ENCODE measurements at regions not wholly inside any gene's neighbourhood (a gene's known extent, or its start where the extent isn't known, plus 50 kb on each side); places are given as distances from the start of the nearest gene placed in this dataset.
"Not testable (repeated sequence)": the region's sequence is repeated elsewhere in the genome, so short reads cannot be mapped to it uniquely, and the experiment has no call there.

GRCh38 chr4:27123123-27123768 is 262.6 kb downstream of the STIM2 start:
- DNase-seq = no peak

DNA sequence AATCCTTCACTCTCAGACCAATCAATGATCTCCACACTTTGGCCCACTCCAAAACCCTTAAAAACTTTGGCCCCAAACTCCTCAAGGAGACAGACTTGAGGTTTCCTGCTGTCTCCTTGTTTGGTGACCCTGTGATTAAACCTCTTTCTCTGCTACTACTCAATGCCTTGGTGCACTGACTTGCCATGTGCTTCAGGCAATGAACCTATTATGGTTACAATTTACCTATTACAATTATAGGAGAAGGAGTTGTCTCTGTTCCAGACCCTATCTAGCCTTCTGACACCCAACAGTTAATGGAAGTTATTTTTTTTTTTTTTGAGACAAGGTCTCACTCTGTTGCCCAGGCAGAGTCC is 263.1 kb downstream of the STIM2 start:
- DNase-seq = no peak

DNA sequence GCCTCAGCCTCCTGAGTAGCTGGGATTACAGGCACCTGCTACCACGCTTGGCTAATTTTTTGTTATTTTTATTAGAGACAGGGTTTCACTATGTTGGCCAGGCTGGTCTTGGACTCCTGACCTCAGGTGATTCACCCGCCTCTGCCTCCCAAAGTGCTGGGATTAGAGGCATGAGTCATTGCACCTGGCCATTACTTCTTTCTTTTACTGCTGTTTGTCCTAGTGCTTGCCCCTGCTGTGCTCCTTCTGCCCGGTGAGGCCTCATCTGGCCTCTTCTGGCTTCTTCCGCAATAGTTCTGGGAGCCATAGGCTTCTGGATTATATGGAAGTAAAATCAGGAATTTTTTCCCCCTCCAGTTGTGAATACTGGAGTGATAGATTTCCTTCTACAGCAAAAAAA is 266.3 kb downstream of the STIM2 start:
- not testable (repeated sequence) for DNase-seq

DNA sequence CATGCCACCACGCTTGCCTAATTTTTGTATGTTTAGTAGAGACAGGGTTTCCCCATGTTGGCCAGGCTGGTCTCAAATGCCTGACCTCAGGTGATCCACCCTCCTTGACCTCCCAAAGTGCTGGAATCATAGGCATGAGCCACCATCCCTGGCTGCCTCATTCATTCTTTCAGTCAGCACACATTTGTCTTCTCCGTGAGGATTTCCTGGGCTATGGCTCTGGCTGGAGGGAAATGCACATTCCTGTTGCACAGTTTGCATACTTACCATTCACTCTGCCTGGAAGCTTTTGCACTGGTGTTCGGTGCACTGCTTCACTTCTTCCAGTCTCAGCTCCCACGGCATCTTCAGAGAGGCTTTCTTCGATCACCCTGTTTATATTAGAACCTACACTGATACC is 267.8 kb downstream of the STIM2 start:
- DNase-seq = no peak

DNA sequence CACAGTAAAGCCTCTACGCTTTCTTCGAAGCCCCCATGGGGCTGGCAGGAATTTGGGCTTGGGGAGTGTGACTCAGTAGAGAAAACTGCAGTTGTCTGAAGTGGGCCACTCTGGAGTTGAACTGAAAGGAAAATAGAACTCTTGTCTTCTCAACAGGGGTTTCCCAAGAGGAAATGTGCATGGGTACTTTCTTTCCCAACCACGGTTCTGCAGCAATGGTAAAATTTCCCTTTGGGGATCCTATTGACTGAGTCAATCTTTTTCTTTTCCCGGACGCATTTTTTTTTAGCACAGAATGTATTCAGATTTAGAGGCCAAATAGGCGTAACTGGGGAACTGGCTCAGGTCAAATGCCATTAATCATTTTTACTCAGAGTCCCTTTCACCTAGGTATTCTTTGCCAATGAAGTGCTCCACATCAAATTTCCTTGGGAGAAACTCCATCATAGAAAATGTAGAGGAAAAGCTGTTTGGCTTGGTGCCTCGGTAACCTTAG is 269.3 kb downstream of the STIM2 start:
- peak; percentile 53 for DNase-seq

GRCh38 chr4:27132497-27132896 is 271.9 kb downstream of the STIM2 start:
- DNase-seq = no peak

DNA sequence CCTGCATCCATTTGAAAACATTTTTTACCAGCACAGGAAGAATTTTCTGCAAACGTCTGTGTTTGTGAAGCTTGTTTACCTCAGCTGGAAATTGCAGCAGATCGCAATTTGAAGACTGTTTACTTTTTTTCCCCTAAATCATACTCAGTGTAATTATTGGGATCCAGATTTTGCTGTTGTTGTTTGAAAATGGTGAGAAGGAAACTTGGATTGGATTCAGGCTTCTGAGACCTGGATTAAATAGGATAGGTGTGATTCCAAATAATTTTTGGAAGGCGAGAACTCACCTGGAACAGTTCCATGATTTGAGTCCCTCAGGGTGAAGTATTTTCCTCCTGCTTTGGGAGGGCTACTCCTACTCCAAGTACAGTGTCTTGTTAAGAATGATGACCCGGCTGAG is 279.8 kb downstream of the STIM2 start:
- DNase-seq = no peak

- no peak for DNase-seq
Observed at GRCh38 chr4:27141530-27141929, 280.9 kb downstream of the STIM2 start.

GRCh38 chr4:27142841-27143240 is 282.2 kb downstream of the STIM2 start:
- no peak for DNase-seq

DNA sequence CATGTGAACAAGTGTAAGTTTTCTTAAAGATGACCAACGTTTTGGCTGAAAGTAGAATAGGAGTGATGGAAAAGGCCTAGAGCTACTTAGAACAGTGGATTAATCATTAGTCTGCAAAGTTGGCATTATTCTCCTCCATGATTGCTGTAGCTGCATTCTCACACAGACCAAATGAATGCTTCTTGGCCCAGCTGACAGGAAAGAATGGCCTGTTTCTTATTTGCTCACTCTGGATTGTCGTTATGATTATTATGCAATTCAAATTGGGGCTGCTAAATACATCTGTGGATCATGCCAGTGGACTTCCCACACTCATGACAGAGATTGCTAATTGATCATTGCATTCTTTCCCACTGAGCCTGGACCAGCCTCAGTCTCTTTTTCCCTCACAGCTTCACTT is 285.0 kb downstream of the STIM2 start:
- no peak for DNase-seq

DNA sequence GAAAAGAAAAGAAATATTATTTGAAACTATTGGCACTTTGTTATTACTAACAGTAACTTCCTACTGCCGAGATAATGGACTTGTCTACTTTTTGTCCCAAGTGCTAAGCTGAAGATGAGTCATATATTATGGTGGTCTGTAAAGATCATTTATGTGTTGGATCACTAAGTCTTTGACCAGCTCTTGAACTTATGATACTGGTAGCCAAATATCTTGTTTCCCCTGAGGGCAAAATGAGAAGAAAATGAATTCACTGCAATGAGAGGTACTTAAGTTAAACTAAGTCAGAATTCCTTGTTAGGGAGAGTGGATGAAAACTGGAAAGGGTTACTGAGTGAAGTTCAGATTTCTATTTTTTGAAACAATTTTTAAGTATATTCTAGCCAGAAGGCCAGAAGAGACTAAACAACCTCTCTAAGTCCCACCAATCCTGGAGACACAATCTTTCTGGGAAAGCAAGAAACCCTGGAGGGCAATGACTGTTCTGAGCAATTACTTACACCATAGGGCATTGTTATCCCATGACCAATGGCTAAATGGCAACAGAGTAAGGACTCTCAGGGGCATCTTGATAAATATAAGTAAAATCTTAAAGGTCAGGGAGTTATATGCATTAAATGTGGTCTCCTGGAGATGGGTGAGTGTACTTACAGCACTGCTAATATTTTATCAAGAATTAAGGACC is 287.7 kb downstream of the STIM2 start:
- no peak for DNase-seq

GRCh38 chr4:27149541-27150212 is 289.0 kb downstream of the STIM2 start:
- peak; percentile 70 for DNase-seq

- DNase-seq = no peak
Observed at GRCh38 chr4:27152703-27153102, 292.1 kb downstream of the STIM2 start.

- DNase-seq = peak; percentile 86
Observed at GRCh38 chr4:27154706-27155105, 294.1 kb downstream of the STIM2 start.

DNA sequence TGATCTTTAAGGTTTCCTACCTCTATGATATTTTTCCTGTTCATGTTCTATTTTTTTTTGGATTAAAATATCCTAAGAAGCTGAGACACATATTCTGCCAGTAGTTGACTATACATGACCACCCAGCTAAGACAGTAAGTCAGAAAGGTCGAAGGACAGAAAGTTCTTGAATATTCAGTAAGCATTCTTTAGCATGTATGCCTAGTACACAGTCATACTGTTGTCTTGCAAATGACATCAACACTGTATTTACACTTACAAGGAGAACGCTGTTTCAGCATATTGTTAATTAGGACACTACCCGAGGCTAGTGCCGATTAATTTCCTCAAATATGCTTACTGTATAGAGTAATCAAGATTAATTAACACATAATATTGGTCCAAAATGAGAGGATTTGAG is 300.6 kb downstream of the STIM2 start:
- no peak for DNase-seq

DNA sequence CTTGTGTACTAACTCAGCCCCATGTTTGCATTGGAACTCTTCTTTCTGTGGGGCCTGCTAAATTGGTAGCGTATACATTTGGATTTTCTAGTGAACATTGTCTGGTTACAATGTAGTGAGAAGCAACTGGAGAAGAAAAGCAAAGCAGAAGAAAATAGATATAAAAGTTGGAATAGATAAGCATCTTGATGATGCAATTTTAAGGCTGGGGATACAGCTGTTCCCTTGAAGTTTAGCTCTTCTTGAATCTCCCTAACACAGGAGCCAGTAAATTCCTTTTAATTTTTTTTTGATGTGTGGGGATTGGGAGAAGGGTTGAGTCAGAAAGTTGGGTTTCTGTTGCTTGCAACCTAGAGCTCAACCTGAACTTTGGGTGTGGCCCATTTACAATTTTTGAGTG is 308.1 kb downstream of the STIM2 start:
- no peak for DNase-seq

DNA sequence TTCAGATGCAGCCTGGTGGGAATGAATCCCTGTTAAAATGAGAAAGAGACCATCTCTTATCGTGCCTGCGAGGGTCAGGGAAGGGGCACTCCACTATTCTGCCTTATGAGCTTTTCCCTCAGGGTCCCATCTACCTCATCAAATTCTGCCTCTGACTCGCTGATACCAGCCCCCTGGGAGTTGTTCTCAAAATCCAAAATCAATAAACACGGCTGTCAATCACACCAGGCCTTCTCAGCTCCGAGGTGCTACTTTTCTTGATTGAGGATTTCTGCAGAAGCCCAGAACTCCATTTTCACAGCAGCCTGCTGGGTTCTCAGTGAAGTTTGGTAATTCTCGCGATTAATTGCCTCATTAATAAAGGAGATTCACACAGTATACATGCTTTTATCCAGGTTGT is 312.6 kb downstream of the STIM2 start:
- DNase-seq = no peak

- DNase-seq = peak; percentile 51
Observed at GRCh38 chr4:27176400-27176799, 315.8 kb downstream of the STIM2 start.

GRCh38 chr4:27176881-27177280 is 316.2 kb downstream of the STIM2 start:
- no peak for DNase-seq

DNA sequence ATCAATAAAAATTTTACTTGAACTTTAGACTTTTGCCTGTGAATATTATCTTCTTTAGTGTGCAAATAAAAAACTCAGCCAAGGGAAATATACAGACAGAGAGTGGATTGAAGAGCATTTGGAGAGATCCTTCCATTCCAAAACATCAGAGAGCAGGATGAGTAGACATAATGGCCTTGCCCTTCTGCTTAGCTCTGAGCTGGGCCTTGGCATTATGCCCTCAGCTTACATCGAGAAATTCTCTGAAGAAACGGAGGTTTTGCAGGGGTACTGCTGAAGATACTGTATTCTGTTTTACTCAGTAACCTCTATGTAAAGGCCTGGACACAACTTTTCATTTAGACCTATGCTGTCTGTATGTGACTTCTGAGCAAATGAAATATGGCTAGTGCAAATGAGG is 317.4 kb downstream of the STIM2 start:
- no peak for DNase-seq

DNA sequence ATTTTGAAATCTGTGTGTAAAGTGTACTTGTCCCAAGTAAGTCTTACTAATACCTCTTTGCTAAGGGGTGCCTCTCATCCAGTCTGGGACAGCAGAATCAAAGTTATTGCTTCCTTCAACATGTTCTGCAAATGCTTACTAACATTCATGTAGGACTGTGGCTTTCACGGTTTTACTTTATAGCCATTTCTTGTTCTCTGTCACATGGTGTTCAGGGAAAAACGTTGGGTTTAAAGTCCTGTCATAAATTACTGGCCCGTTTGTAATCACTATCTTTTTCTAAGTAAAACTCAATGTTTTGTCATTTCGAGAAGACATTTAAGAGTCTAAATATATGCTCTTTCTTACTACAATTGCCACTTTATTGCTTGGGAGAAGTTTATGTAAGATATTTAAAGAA is 321.1 kb downstream of the STIM2 start:
- DNase-seq = no peak

GRCh38 chr4:27182211-27182610 is 321.6 kb downstream of the STIM2 start:
- DNase-seq = no peak

DNA sequence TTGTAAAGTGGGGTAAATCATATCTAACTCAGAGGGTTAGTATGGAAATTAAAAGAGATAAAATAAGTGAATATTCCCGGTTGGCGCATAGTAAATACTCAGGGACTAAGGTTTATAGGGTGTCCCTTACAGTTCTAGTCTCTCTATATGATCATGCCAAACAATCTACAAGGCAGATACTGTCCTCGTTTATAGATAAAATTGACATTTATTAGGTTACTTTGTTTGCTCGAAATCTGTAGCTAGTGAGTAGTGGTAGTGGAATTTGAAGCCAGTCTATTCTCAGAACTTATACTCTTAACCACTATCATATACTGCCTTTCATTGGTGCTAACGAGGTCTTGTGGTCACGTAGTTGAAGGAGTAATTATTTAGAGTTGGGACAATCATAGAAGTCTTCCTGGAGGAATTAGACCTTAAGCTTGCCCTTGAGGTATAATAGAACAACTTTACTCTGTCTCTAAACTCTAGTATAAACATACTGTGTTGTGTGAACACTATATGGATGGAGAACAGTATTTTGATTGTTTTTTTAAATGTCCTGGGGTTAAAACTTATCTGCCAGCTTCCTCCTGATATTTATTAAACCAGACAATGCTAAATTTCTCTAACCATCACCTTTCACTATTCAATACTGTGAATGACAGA is 324.0 kb downstream of the STIM2 start:
- no peak for DNase-seq

GRCh38 chr4:27186710-27187109 is 326.1 kb downstream of the STIM2 start:
- DNase-seq = no peak
